ENCODE measurements at regions not wholly inside any gene's neighbourhood (a gene's known extent, or its start where the extent isn't known, plus 50 kb on each side); places are given as distances from the start of the nearest gene placed in this dataset.

DNA sequence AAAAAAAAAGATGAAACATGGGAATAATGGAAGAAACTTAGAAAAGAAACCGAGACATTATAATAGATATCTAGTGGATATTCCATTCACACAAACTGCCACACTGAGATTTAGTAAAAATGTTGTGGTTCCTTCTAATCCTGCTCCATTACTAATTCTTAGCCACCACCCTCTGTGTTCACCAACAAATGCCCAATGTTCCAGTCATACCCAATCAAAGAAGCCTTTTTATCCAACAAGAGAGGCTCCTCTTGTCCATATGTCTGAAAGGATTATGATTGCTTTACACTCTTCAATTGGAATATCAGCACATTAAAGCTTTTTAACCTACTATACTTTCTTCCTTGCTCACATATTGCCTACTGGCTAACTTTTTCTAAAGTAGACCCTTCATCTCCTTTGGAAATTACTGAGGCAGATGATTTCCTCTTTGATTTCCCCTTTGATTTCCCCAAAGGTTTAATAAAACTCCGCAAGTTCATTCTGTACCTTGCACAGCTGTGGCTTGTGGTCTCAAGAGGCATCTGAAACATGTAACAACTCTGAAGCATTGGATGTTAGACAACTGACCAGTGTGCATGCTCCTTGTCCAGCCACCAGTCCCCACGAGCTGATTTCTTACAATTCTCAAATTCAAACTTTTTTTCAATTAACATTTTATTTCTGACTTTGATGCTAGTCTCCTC, 305.6 kb upstream of the LYPLAL1 start:
- Histone ChIP-seq H3K27ac (peak overlapping the region; percentile 15 to 52; a peak in 4 of 6 replicates), H3K4me2 (no peak overlapping the region), H3K4me1 (peaks cover 28% of the 10 kb centered on the region), H3K4me3 (no peak overlapping the region), H3K9me3 (no peaks in the 10 kb centered on the region)
- POLR2A ChIA-PET: no interaction called here
- DNase-seq (ENCODE audit: low read depth in 1 of 2, low spot score in 1 of 2): no peak
- WGBS (ENCODE audit: missing lambda C conversion rate): 88% methylated on average over 3 of the region's 3 CpGs
- no peak for TF ChIP-seq PHF8 (IDR thresholded peaks at IDR 0.05; ENCODE audit: borderline replicate concordance, low read depth)
- no peak for TF ChIP-seq HOXB5 (CRISPR knock-in tag; IDR thresholded peaks at IDR 0.05)
- TF ChIP-seq, protein P1, sequence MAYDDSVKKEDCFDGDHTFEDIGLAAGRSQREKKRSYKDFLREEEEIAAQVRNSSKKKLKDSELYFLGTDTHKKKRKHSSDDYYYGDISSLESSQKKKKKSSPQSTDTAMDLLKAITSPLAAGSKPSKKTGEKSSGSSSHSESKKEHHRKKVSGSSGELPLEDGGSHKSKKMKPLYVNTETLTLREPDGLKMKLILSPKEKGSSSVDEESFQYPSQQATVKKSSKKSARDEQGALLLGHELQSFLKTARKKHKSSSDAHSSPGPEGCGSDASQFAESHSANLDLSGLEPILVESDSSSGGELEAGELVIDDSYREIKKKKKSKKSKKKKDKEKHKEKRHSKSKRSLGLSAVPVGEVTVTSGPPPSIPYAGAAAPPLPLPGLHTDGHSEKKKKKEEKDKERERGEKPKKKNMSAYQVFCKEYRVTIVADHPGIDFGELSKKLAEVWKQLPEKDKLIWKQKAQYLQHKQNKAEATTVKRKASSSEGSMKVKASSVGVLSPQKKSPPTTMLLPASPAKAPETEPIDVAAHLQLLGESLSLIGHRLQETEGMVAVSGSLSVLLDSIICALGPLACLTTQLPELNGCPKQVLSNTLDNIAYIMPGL (CRISPR knock-in tag; IDR thresholded peaks at IDR 0.05; ENCODE audit: borderline replicate concordance): no peak
- no peak for TF ChIP-seq TP53 (CRISPR knock-in tag; IDR thresholded peaks at IDR 0.05)
- TF ChIP-seq HDAC2 (IDR thresholded peaks at IDR 0.05): no peak
- no peak for TF ChIP-seq FOXS1 (CRISPR knock-in tag; IDR thresholded peaks at IDR 0.05)
- TF ChIP-seq, protein P2, sequence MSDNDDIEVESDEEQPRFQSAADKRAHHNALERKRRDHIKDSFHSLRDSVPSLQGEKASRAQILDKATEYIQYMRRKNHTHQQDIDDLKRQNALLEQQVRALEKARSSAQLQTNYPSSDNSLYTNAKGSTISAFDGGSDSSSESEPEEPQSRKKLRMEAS (IDR thresholded peaks at IDR 0.05): no peak
- TF ChIP-seq EHMT2 (IDR thresholded peaks at IDR 0.05; ENCODE audit: low read depth): no peak
- TF ChIP-seq GATA3 (IDR thresholded peaks at IDR 0.05; ENCODE audit: borderline replicate concordance): no peak
- TF ChIP-seq HOXB13 (CRISPR knock-in tag; IDR thresholded peaks at IDR 0.05; ENCODE audit: low read depth): no peak
- no peak for TF ChIP-seq RNF2 (IDR thresholded peaks at IDR 0.05; ENCODE audit: borderline replicate concordance, low read depth)
- no peak for TF ChIP-seq NFE2L2 (conservative IDR thresholded peaks at IDR 0.05; ENCODE audit: low read length)
- TF ChIP-seq HOXA7 (CRISPR knock-in tag; IDR thresholded peaks at IDR 0.05): no peak
- TF ChIP-seq SREBF2 (IDR thresholded peaks at IDR 0.05): no peak
- TF ChIP-seq JUN (IDR thresholded peaks at IDR 0.05): no peak
- no peak for TF ChIP-seq CBX8 (IDR thresholded peaks at IDR 0.05)
- no peak for TF ChIP-seq NR3C1 (IDR thresholded peaks at IDR 0.05)
- TF ChIP-seq HEYL (CRISPR knock-in tag; IDR thresholded peaks at IDR 0.05): no peak
- TF ChIP-seq ZC3H11A (IDR thresholded peaks at IDR 0.05): no peak
- TF ChIP-seq RFX5 (IDR thresholded peaks at IDR 0.05): no peak
- CTCF ChIA-PET: no interaction called here
- peak; percentile 85 for FAIRE-seq
- no peak for ATAC-seq

DNA sequence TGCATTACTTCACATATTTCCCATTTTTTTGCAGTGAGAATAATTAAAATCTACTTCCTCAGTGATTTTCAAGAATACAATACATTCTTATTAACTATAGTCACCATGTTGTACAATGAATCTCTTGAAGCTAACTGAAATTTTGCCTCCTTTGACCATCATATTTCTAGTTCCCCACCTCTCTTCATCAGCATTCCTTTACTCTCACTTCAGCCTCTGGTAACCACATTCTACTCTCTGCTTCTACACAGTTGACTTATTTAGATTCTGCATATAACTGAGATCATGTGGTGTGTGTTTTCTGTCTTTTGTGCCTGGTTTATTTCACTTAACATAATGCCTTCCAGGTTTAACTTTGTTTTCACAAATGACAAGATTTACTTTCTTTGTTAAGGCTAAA, 304.4 kb upstream of the LYPLAL1 start:
- ChIA-PET POLR2A (no interaction called here), CTCF (interaction anchor here (1.0 kb wide), 1 partner anchor 170 kb away, joined by 3 read pairs; no protein-coding TSS in a partner anchor)
- Histone ChIP-seq H3K4me3 (no peak overlapping the region), H3K27ac (no peak overlapping the region), H3K9me3 (no peaks in the 10 kb centered on the region), H3K4me1 (peaks cover 35% of the 10 kb centered on the region), H3K4me2 (no peak overlapping the region)
- FAIRE-seq (peak; percentile 67), DNase-seq (ENCODE audit: low read depth in 1 of 2, low spot score in 1 of 2) (no peak), ATAC-seq (no peak)
- TF ChIP-seq MAFK (IDR thresholded peaks at IDR 0.05; ENCODE audit: partially characterized antibody) (no peak), EP300 (IDR thresholded peaks at IDR 0.05) (no peak), HOXA7 (CRISPR knock-in tag; IDR thresholded peaks at IDR 0.05) (no peak), SMC3 (IDR thresholded peaks at IDR 0.05) (no peak), HEYL (CRISPR knock-in tag; IDR thresholded peaks at IDR 0.05) (no peak), ZFP36 (IDR thresholded peaks at IDR 0.05; ENCODE audit: borderline replicate concordance, partially characterized antibody) (no peak), CBX8 (IDR thresholded peaks at IDR 0.05) (no peak), CHD2 (IDR thresholded peaks at IDR 0.05; ENCODE audit: low read length, partially characterized antibody) (no peak), CHD4 (IDR thresholded peaks at IDR 0.05; ENCODE audit: borderline replicate concordance) (no peak), FOXS1 (CRISPR knock-in tag; IDR thresholded peaks at IDR 0.05) (no peak), JUN (IDR thresholded peaks at IDR 0.05) (no peak), CBX2 (IDR thresholded peaks at IDR 0.05; ENCODE audit: borderline replicate concordance, low read depth) (no peak), RCOR1 (IDR thresholded peaks at IDR 0.05; ENCODE audit: low read depth, low read length) (no peak), ESRRA (IDR thresholded peaks at IDR 0.05; ENCODE audit: borderline replicate concordance, low read length) (no peak), NPAS2 (CRISPR knock-in tag; IDR thresholded peaks at IDR 0.05; ENCODE audit: borderline replicate concordance) (no peak), GATA3 (IDR thresholded peaks at IDR 0.05; ENCODE audit: borderline replicate concordance) (no peak)
- TF ChIP-seq, protein P3, sequence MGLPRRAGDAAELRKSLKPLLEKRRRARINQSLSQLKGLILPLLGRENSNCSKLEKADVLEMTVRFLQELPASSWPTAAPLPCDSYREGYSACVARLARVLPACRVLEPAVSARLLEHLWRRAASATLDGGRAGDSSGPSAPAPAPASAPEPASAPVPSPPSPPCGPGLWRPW (IDR thresholded peaks at IDR 0.05): no peak
- TF ChIP-seq, protein P4, sequence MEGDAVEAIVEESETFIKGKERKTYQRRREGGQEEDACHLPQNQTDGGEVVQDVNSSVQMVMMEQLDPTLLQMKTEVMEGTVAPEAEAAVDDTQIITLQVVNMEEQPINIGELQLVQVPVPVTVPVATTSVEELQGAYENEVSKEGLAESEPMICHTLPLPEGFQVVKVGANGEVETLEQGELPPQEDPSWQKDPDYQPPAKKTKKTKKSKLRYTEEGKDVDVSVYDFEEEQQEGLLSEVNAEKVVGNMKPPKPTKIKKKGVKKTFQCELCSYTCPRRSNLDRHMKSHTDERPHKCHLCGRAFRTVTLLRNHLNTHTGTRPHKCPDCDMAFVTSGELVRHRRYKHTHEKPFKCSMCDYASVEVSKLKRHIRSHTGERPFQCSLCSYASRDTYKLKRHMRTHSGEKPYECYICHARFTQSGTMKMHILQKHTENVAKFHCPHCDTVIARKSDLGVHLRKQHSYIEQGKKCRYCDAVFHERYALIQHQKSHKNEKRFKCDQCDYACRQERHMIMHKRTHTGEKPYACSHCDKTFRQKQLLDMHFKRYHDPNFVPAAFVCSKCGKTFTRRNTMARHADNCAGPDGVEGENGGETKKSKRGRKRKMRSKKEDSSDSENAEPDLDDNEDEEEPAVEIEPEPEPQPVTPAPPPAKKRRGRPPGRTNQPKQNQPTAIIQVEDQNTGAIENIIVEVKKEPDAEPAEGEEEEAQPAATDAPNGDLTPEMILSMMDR (IDR thresholded peaks at IDR 0.05): no peak
- TF ChIP-seq, protein P5, sequence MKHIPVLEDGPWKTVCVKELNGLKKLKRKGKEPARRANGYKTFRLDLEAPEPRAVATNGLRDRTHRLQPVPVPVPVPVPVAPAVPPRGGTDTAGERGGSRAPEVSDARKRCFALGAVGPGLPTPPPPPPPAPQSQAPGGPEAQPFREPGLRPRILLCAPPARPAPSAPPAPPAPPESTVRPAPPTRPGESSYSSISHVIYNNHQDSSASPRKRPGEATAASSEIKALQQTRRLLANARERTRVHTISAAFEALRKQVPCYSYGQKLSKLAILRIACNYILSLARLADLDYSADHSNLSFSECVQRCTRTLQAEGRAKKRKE (CRISPR knock-in tag; IDR thresholded peaks at IDR 0.05; ENCODE audit: low read depth): no peak
- TF ChIP-seq, protein P6, sequence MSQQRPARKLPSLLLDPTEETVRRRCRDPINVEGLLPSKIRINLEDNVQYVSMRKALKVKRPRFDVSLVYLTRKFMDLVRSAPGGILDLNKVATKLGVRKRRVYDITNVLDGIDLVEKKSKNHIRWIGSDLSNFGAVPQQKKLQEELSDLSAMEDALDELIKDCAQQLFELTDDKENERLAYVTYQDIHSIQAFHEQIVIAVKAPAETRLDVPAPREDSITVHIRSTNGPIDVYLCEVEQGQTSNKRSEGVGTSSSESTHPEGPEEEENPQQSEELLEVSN (IDR thresholded peaks at IDR 0.05; ENCODE audit: borderline replicate concordance, low read depth): no peak
